ENCODE measurements at regions not wholly inside any gene's neighbourhood (a gene's known extent, or its start where the extent isn't known, plus 50 kb on each side); places are given as distances from the start of the nearest gene placed in this dataset.
"Not testable (repeated sequence)": the region's sequence is repeated elsewhere in the genome, so short reads cannot be mapped to it uniquely, and the experiment has no call there.

GRCh38 chr9:66812967-66813366 lies 87.6 kb upstream of the ZNF658 start:
- H3K4me1 ChIP-seq; H3K9me3 ChIP-seq; H3K4me3 ChIP-seq; FAIRE-seq; CTCF ChIA-PET; POLR2A ChIA-PET; H3K27ac ChIP-seq; ATAC-seq; H3K4me2 ChIP-seq; DNase-seq (ENCODE audit: low read depth in 1 of 2, low spot score in 1 of 2): not testable (repeated sequence)
- 100% methylated on average over 1 of the region's 2 CpGs for WGBS (ENCODE audit: missing lambda C conversion rate)

DNA sequence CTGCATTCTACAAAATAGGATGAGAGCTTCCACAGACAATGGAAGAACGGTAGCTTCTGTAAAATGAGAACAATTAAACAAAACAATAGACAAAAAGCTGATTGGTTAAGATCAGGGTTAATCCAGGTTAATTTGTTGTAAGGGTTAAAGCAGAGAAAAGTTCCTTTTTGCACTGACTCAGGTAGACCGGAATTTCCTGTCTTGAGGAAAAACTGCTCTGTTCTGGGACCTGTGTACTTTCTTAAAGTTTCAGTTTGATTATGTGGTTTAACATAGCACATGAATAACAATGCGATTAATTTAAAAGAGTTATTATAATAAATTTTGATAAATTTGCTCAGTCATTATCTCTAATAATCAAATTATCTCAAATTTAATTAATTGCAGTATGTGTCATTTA lies 86.5 kb upstream of the ZNF658 start:
- not testable (repeated sequence) for ATAC-seq, FAIRE-seq
- WGBS (ENCODE audit: missing lambda C conversion rate) = 66% methylated on average over 3 of the region's 3 CpGs

DNA sequence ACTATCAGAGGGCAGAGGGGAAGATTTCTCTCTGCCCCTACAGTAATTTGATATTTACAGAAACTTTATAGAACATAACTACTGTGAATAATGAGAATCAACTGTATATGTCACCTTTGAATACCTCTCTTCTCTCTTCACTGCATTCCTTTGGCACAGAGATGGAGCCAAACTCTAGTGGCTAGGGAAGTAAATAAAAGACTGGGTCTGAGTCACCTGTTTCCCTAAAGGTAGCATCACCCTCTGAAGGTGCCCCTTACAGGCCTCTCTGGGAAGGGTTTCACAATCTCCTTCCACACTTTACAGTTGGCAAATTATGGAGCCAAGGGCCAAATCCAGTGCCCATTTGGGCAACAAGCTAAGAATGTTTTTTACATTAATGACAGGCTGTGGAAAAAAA lies 81.0 kb upstream of the ZNF658 start:
- H3K27ac ChIP-seq; ATAC-seq; H3K4me3 ChIP-seq; CTCF ChIA-PET; H3K4me2 ChIP-seq; DNase-seq (ENCODE audit: low read depth in 1 of 2, low spot score in 1 of 2); H3K9me3 ChIP-seq; FAIRE-seq; H3K4me1 ChIP-seq; POLR2A ChIA-PET: not testable (repeated sequence)

More for the DNA sequence above, 86.5 kb upstream of the ZNF658 start:
- H3K4me2 ChIP-seq; CTCF ChIA-PET; H3K9me3 ChIP-seq; H3K4me3 ChIP-seq; H3K4me1 ChIP-seq; H3K27ac ChIP-seq; POLR2A ChIA-PET; DNase-seq (ENCODE audit: low read depth in 1 of 2, low spot score in 1 of 2): not testable (repeated sequence)

DNA sequence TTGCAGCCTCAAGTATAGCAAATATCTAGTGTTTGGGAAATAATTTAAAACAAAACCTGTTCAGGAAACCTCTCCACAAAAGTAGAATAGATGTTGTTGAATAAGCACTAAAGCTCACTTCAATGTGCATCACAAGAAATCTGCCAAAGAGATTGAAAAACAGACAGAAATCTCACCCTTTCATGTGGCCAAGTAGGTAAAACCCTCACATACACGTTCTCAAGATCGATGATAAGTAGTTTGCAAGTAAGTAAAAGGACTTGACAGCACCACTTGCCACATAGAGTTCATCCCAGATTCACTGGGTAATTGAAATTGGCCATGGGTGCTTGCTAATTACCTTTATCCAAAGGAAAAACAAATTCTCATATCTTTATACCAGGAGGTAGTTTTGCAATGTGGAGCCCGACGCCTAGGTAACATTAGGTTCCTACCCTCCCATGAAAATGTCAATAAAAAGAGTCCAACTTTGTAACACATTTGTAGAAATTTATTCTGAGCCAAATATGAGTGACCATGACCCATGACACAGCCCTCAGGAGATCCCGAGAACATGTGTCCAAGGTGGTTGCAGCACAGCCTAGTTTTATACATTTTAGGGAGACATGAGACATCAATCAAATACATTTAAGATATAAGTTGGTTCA lies 80.4 kb upstream of the ZNF658 start:
- FAIRE-seq; H3K9me3 ChIP-seq; ATAC-seq; H3K27ac ChIP-seq; H3K4me1 ChIP-seq; H3K4me2 ChIP-seq; POLR2A ChIA-PET; CTCF ChIA-PET; H3K4me3 ChIP-seq; DNase-seq (ENCODE audit: low read depth in 1 of 2, low spot score in 1 of 2): not testable (repeated sequence)
- WGBS (ENCODE audit: missing lambda C conversion rate) = 82% methylated on average over 5 of the region's 5 CpGs

DNA sequence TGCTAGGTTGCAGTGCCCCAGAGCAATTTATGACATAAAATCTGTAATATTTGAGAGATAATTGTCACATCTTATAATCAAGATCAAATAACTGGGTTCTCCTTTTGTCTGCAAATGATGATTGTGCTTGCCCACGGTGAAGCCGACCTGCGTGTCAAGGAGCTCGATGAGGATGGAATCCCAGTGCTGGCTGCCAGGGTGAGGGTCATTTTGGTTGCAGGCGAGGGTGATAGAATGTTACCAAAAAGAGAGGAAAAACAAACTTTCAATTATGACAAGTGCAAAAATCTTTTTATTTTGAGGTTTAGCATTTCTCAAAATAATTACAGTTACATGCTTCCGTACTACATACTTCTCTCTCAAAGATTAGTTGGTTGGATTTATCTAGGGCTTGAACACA lies 76.4 kb upstream of the ZNF658 start:
- CTCF ChIA-PET; POLR2A ChIA-PET; FAIRE-seq; H3K4me1 ChIP-seq; ATAC-seq; H3K9me3 ChIP-seq; DNase-seq (ENCODE audit: low read depth in 1 of 2, low spot score in 1 of 2); H3K27ac ChIP-seq; H3K4me3 ChIP-seq; H3K4me2 ChIP-seq: not testable (repeated sequence)
- 90% methylated on average over 6 of the region's 6 CpGs for WGBS (ENCODE audit: missing lambda C conversion rate)

DNA sequence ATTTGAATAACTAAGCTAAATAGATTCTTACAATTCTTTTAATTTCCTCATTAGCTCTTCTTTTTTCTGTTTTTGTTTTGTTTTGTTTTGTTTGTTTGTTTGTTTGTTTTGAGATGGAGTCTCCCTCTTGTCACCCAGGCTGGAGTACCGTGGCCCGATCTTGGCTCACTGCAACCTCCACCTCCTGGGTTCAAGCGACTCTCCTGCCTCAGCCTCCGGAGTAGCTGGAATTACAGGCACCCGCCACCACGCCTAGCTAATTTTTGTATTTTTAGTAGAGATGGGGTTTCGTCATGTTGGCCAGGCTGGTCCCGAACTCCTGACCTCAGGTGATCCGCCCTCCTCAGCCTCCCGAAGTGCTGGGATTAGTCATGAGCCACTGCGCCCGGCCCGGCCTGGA lies 70.7 kb upstream of the ZNF658 start:
- DNase-seq (ENCODE audit: low read depth in 1 of 2, low spot score in 1 of 2); H3K4me3 ChIP-seq; CTCF ChIA-PET; POLR2A ChIA-PET; FAIRE-seq; H3K4me1 ChIP-seq; H3K4me2 ChIP-seq; H3K27ac ChIP-seq; H3K9me3 ChIP-seq; ATAC-seq: not testable (repeated sequence)
- 94% methylated on average over 11 of the region's 13 CpGs for WGBS (ENCODE audit: missing lambda C conversion rate)

DNA sequence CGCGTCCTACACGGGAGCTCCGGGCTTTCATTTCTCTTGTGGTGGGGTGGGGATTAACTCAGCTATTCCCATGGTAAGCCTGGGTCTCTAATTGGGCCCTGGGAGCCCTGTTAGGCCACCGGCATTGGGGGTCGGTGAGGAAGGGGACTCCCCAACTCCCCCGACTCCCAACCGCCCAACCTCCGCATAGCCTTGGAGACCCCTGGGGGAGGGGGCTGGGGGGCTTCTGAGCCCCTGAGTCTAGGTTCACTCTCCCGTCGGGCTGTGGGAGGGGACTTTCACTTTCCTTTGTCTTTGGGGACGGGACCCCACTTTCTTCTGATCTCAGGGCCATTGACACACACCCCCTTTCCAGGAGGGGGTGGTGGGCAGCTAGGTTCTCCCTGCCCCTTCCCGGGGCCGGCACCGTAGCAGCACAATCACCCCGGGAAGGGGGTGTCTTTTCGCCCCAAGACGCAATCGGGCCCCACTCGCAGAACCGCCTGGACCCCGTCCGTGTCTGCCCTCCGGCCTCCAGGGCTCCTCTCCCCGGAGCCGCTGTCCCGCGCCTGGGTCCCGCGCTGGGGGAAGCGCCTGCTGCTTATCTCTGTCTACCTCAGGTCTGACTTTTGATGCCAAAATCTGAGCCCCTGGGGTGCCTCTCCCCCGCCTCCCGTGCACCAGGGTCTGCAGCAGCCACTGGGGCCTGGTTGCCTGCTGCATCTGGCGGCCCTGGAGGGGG lies 69.6 kb upstream of the ZNF658 start:
- H3K27ac ChIP-seq, FAIRE-seq: not testable (repeated sequence)

DNA sequence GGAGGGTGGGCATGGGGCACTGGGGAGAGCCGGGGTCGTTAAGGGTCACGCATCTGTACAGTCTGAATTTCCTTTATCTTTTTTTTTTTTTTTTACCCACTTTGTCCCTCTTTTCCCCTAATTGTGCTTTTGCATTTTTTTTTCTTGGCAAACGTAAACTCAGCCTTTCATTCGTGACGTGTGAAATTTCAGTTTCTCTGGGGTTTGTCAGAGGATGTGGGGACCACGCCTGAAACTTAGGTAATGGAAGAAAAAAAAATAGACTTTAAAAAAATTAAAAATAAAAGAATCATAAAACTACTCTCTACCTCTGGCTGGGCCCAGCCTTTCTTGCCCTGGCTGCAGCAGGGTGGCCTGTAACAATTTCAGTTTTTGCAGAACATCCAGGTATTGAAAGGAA lies 68.3 kb upstream of the ZNF658 start:
- 89% methylated on average over 7 of the region's 7 CpGs for WGBS (ENCODE audit: missing lambda C conversion rate)
- H3K4me2 ChIP-seq; DNase-seq (ENCODE audit: low read depth in 1 of 2, low spot score in 1 of 2); H3K4me1 ChIP-seq; POLR2A ChIA-PET; CTCF ChIA-PET; H3K4me3 ChIP-seq; H3K27ac ChIP-seq; FAIRE-seq; ATAC-seq; H3K9me3 ChIP-seq: not testable (repeated sequence)

More for the DNA sequence above, 69.6 kb upstream of the ZNF658 start:
- CTCF ChIA-PET; H3K4me1 ChIP-seq; DNase-seq (ENCODE audit: low read depth in 1 of 2, low spot score in 1 of 2); ATAC-seq; H3K4me2 ChIP-seq; H3K4me3 ChIP-seq; POLR2A ChIA-PET; H3K9me3 ChIP-seq: not testable (repeated sequence)
- WGBS (ENCODE audit: missing lambda C conversion rate) = 99% methylated on average over 12 of the region's 34 CpGs

GRCh38 chr9:66837242-66837937 lies 63.1 kb upstream of the ZNF658 start:
- FAIRE-seq; H3K4me1 ChIP-seq; POLR2A ChIA-PET; H3K4me3 ChIP-seq; CTCF ChIA-PET; ATAC-seq; DNase-seq (ENCODE audit: low read depth in 1 of 2, low spot score in 1 of 2); H3K4me2 ChIP-seq; H3K9me3 ChIP-seq; H3K27ac ChIP-seq: not testable (repeated sequence)
- 62% methylated on average over 4 of the region's 9 CpGs for WGBS (ENCODE audit: missing lambda C conversion rate)
